ENCODE measurements at regions not wholly inside any gene's neighbourhood (a gene's known extent, or its start where the extent isn't known, plus 50 kb on each side); places are given as distances from the start of the nearest gene placed in this dataset.

DNA sequence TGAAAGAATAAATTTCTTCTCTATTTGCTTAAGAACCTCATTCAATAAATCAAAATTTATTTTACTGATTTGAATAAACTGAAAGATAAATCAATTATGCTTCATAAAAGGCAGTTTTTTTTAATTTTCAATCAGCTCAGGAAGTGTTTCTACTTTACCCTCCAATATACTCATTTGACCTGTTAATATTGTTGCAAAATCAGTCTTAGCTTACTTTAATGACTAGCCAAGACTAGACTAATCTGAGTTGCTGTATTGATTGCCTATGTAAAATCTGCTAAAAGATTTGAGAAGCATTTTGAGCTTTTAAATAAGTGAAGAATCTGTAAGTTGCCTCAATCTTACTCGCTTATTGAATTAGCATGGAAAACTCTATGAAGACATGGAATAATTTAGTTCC lies 179.1 kb upstream of the LYPLAL1 start:
- no peak for TF ChIP-seq POLR2AphosphoS5 (IDR thresholded peaks at IDR 0.05; ENCODE audit: borderline replicate concordance, low read depth, low read length)
- TF ChIP-seq EZH2 (IDR thresholded peaks at IDR 0.05) = no peak
